ENCODE measurements at regions not wholly inside any gene's neighbourhood (a gene's known extent, or its start where the extent isn't known, plus 50 kb on each side); places are given as distances from the start of the nearest gene placed in this dataset.

- no peaks in the 10 kb centered on the region for H3K4me1 ChIP-seq (ENCODE audit: control insufficient read depth, insufficient read depth, low read length)
- H3K9ac ChIP-seq (ENCODE audit: low read length) = no peak overlapping the region
- no peaks in the 10 kb centered on the region for H3K36me3 ChIP-seq (ENCODE audit: control insufficient read depth, insufficient read depth, low read length)
- no peak overlapping the region for H3K4me3 ChIP-seq (ENCODE audit: low read length)
- no peak overlapping the region for H3K27ac ChIP-seq (ENCODE audit: low read depth, low read length)
- H3K27me3 ChIP-seq (ENCODE audit: control insufficient read depth, insufficient read depth, low read length) = no peaks in the 10 kb centered on the region
Observed at GRCh38 chr13:34250151-34250670, 432.3 kb downstream of the RFC3 start.

- H3K4me1 ChIP-seq (ENCODE audit: control insufficient read depth, insufficient read depth, low read length) = peaks cover 2% of the 10 kb centered on the region
- H3K4me3 ChIP-seq (ENCODE audit: low read length) = no peak overlapping the region
- H3K36me3 ChIP-seq (ENCODE audit: control insufficient read depth, insufficient read depth, low read length) = no peaks in the 10 kb centered on the region
- no peak overlapping the region for H3K27ac ChIP-seq (ENCODE audit: low read depth, low read length)
- no peaks in the 10 kb centered on the region for H3K27me3 ChIP-seq (ENCODE audit: control insufficient read depth, insufficient read depth, low read length)
- H3K9ac ChIP-seq (ENCODE audit: low read length) = no peak overlapping the region
Observed at GRCh38 chr13:34254366-34254765, 436.4 kb downstream of the RFC3 start.

- Histone ChIP-seq H3K4me3 (ENCODE audit: low read length) (no peak overlapping the region), H3K4me1 (ENCODE audit: control insufficient read depth, insufficient read depth, low read length) (peaks cover 2% of the 10 kb centered on the region), H3K27ac (ENCODE audit: low read depth, low read length) (no peak overlapping the region), H3K9ac (ENCODE audit: low read length) (no peak overlapping the region), H3K36me3 (ENCODE audit: control insufficient read depth, insufficient read depth, low read length) (no peaks in the 10 kb centered on the region), H3K27me3 (ENCODE audit: control insufficient read depth, insufficient read depth, low read length) (no peaks in the 10 kb centered on the region)
Observed at GRCh38 chr13:34255711-34256110, 437.8 kb downstream of the RFC3 start.

- Histone ChIP-seq H3K4me3 (ENCODE audit: low read length) (no peak overlapping the region), H3K4me1 (ENCODE audit: control insufficient read depth, insufficient read depth, low read length) (peaks cover 2% of the 10 kb centered on the region), H3K9ac (ENCODE audit: low read length) (no peak overlapping the region), H3K36me3 (ENCODE audit: control insufficient read depth, insufficient read depth, low read length) (no peaks in the 10 kb centered on the region), H3K27ac (ENCODE audit: low read depth, low read length) (no peak overlapping the region), H3K27me3 (ENCODE audit: control insufficient read depth, insufficient read depth, low read length) (no peaks in the 10 kb centered on the region)
Observed at GRCh38 chr13:34256236-34256635, 438.3 kb downstream of the RFC3 start.

- no peak overlapping the region for H3K4me3 ChIP-seq (ENCODE audit: low read length)
- H3K27ac ChIP-seq (ENCODE audit: low read depth, low read length) = no peak overlapping the region
- no peaks in the 10 kb centered on the region for H3K36me3 ChIP-seq (ENCODE audit: control insufficient read depth, insufficient read depth, low read length)
- peaks cover 2% of the 10 kb centered on the region for H3K4me1 ChIP-seq (ENCODE audit: control insufficient read depth, insufficient read depth, low read length)
- H3K9ac ChIP-seq (ENCODE audit: low read length) = no peak overlapping the region
- H3K27me3 ChIP-seq (ENCODE audit: control insufficient read depth, insufficient read depth, low read length) = no peaks in the 10 kb centered on the region
Observed at GRCh38 chr13:34257966-34258365, 440.0 kb downstream of the RFC3 start.

GRCh38 chr13:34258646-34259386 lies 440.9 kb downstream of the RFC3 start:
- H3K4me1 ChIP-seq (ENCODE audit: control insufficient read depth, insufficient read depth, low read length) = peaks cover 2% of the 10 kb centered on the region
- H3K9ac ChIP-seq (ENCODE audit: low read length) = no peak overlapping the region
- H3K4me3 ChIP-seq (ENCODE audit: low read length) = no peak overlapping the region
- H3K27ac ChIP-seq (ENCODE audit: low read depth, low read length) = no peak overlapping the region
- H3K27me3 ChIP-seq (ENCODE audit: control insufficient read depth, insufficient read depth, low read length) = no peaks in the 10 kb centered on the region
- no peaks in the 10 kb centered on the region for H3K36me3 ChIP-seq (ENCODE audit: control insufficient read depth, insufficient read depth, low read length)

- Histone ChIP-seq H3K9ac (ENCODE audit: low read length) (no peak overlapping the region), H3K4me1 (ENCODE audit: control insufficient read depth, insufficient read depth, low read length) (no peaks in the 10 kb centered on the region), H3K27me3 (ENCODE audit: control insufficient read depth, insufficient read depth, low read length) (no peaks in the 10 kb centered on the region), H3K4me3 (ENCODE audit: low read length) (no peak overlapping the region), H3K27ac (ENCODE audit: low read depth, low read length) (no peak overlapping the region), H3K36me3 (ENCODE audit: control insufficient read depth, insufficient read depth, low read length) (no peaks in the 10 kb centered on the region)
Observed at GRCh38 chr13:34263681-34264080, 445.7 kb downstream of the RFC3 start.

GRCh38 chr13:34265046-34265679 lies 447.2 kb downstream of the RFC3 start:
- H3K27me3 ChIP-seq (ENCODE audit: control insufficient read depth, insufficient read depth, low read length) = no peaks in the 10 kb centered on the region
- H3K36me3 ChIP-seq (ENCODE audit: control insufficient read depth, insufficient read depth, low read length) = no peaks in the 10 kb centered on the region
- H3K27ac ChIP-seq (ENCODE audit: low read depth, low read length) = no peak overlapping the region
- H3K4me3 ChIP-seq (ENCODE audit: low read length) = no peak overlapping the region
- H3K9ac ChIP-seq (ENCODE audit: low read length) = no peak overlapping the region
- H3K4me1 ChIP-seq (ENCODE audit: control insufficient read depth, insufficient read depth, low read length) = no peaks in the 10 kb centered on the region

GRCh38 chr13:34276764-34277163 lies 458.8 kb downstream of the RFC3 start:
- no peak overlapping the region for H3K4me3 ChIP-seq (ENCODE audit: low read length)
- no peaks in the 10 kb centered on the region for H3K27me3 ChIP-seq (ENCODE audit: control insufficient read depth, insufficient read depth, low read length)
- H3K36me3 ChIP-seq (ENCODE audit: control insufficient read depth, insufficient read depth, low read length) = no peaks in the 10 kb centered on the region
- no peak overlapping the region for H3K9ac ChIP-seq (ENCODE audit: low read length)
- no peak overlapping the region for H3K27ac ChIP-seq (ENCODE audit: low read depth, low read length)
- peaks cover 2% of the 10 kb centered on the region for H3K4me1 ChIP-seq (ENCODE audit: control insufficient read depth, insufficient read depth, low read length)

GRCh38 chr13:34277936-34278335 lies 460.0 kb downstream of the RFC3 start:
- Histone ChIP-seq H3K4me1 (ENCODE audit: control insufficient read depth, insufficient read depth, low read length) (peaks cover 2% of the 10 kb centered on the region), H3K4me3 (ENCODE audit: low read length) (no peak overlapping the region), H3K27ac (ENCODE audit: low read depth, low read length) (no peak overlapping the region), H3K27me3 (ENCODE audit: control insufficient read depth, insufficient read depth, low read length) (no peaks in the 10 kb centered on the region), H3K36me3 (ENCODE audit: control insufficient read depth, insufficient read depth, low read length) (no peaks in the 10 kb centered on the region), H3K9ac (ENCODE audit: low read length) (no peak overlapping the region)

- no peak overlapping the region for H3K9ac ChIP-seq (ENCODE audit: low read length)
- no peak overlapping the region for H3K27ac ChIP-seq (ENCODE audit: low read depth, low read length)
- no peaks in the 10 kb centered on the region for H3K36me3 ChIP-seq (ENCODE audit: control insufficient read depth, insufficient read depth, low read length)
- no peaks in the 10 kb centered on the region for H3K27me3 ChIP-seq (ENCODE audit: control insufficient read depth, insufficient read depth, low read length)
- no peak overlapping the region for H3K4me3 ChIP-seq (ENCODE audit: low read length)
- H3K4me1 ChIP-seq (ENCODE audit: control insufficient read depth, insufficient read depth, low read length) = peaks cover 2% of the 10 kb centered on the region
Observed at GRCh38 chr13:34278780-34279179, 460.8 kb downstream of the RFC3 start.

GRCh38 chr13:34290661-34291060 lies 472.7 kb downstream of the RFC3 start:
- Histone ChIP-seq H3K36me3 (ENCODE audit: control insufficient read depth, insufficient read depth, low read length) (no peaks in the 10 kb centered on the region), H3K4me3 (ENCODE audit: low read length) (no peak overlapping the region), H3K4me1 (ENCODE audit: control insufficient read depth, insufficient read depth, low read length) (no peaks in the 10 kb centered on the region), H3K27me3 (ENCODE audit: control insufficient read depth, insufficient read depth, low read length) (no peaks in the 10 kb centered on the region), H3K9ac (ENCODE audit: low read length) (no peak overlapping the region), H3K27ac (ENCODE audit: low read depth, low read length) (no peak overlapping the region)
